Skeletal muscle tissue (tissue), 3 donors: ENCODE measurements at regions not wholly inside any gene's neighbourhood (a gene's known extent, or its start where the extent isn't known, plus 50 kb on each side); places are given as distances from the start of the nearest gene placed in this dataset.

Experiments used
- H3K27ac ChIP-seq: one replicate; pipeline ENCODE4 v1.7.0; 2013; ENCODE audit warnings: mild to moderate bottlenecking, low read depth, low read length, inconsistent platforms
- H3K27me3 ChIP-seq, 3 donors: one replicate each; pipeline ENCODE4 v1.7.0; 2013; ENCODE audit warnings: low read length in 3 of 3; ENCODE audit not compliant: control insufficient read depth in 3 of 3, insufficient read depth in 3 of 3
- H3K36me3 ChIP-seq, 3 donors: one replicate each; pipeline ENCODE4 v1.7.0; 2013; ENCODE audit warnings: low read length in 3 of 3; ENCODE audit not compliant: control insufficient read depth in 3 of 3, insufficient read depth in 3 of 3
- H3K4me1 ChIP-seq, 3 donors: one replicate each; pipeline ENCODE4 v1.7.0; 2013; ENCODE audit warnings: low read length in 3 of 3, mild to moderate bottlenecking in 3 of 3; ENCODE audit not compliant: control insufficient read depth in 3 of 3, insufficient read depth in 3 of 3
- H3K4me3 ChIP-seq, 3 donors: one replicate each; pipeline ENCODE4 v1.7.0; 2013; ENCODE audit warnings: low read length in 3 of 3
- H3K9ac ChIP-seq, 3 donors: one replicate each; pipeline ENCODE4 v1.7.0; 2013; ENCODE audit warnings: low read length in 3 of 3, mild to moderate bottlenecking in 3 of 3, moderate library complexity in 2 of 3, low read depth in 1 of 3
- H3K9me3 ChIP-seq, 3 donors: one replicate each; pipeline ENCODE4 v1.7.0; 2013; ENCODE audit warnings: low read length in 3 of 3; ENCODE audit not compliant: control insufficient read depth in 3 of 3
- donor health status: Osteomylitis.

- Histone ChIP-seq H3K36me3 (no peaks in the 10 kb centered on the region), H3K4me3 (no peak overlapping the region), H3K27me3 (no peaks in the 10 kb centered on the region), H3K4me1 (no peaks in the 10 kb centered on the region), H3K9ac (no peak overlapping the region), H3K27ac (no peak overlapping the region), H3K9me3 (no peaks in the 10 kb centered on the region)
Measured at GRCh38 chr7:13633857-13634256, 355.6 kb downstream of the ETV1 start.

GRCh38 chr7:13639396-13639795, 350.1 kb downstream of the ETV1 start:
- no peak overlapping the region for H3K27ac ChIP-seq
- no peaks in the 10 kb centered on the region for H3K36me3 ChIP-seq
- H3K9ac ChIP-seq = no peak overlapping the region
- H3K4me1 ChIP-seq = no peaks in the 10 kb centered on the region
- no peaks in the 10 kb centered on the region for H3K27me3 ChIP-seq
- H3K4me3 ChIP-seq = no peak overlapping the region
- H3K9me3 ChIP-seq = no peaks in the 10 kb centered on the region

- Histone ChIP-seq H3K4me1 (no peaks in the 10 kb centered on the region), H3K9me3 (no peaks in the 10 kb centered on the region), H3K9ac (no peak overlapping the region), H3K4me3 (peak overlapping the region in 1 of 3 donors; percentile 5), H3K27me3 (no peaks in the 10 kb centered on the region), H3K36me3 (no peaks in the 10 kb centered on the region), H3K27ac (no peak overlapping the region)
Measured at GRCh38 chr7:13641714-13642113, 347.8 kb downstream of the ETV1 start.

- H3K27me3 ChIP-seq = no peaks in the 10 kb centered on the region
- H3K4me1 ChIP-seq = no peaks in the 10 kb centered on the region
- no peak overlapping the region for H3K27ac ChIP-seq
- H3K36me3 ChIP-seq = no peaks in the 10 kb centered on the region
- H3K9me3 ChIP-seq = no peaks in the 10 kb centered on the region
- H3K9ac ChIP-seq = no peak overlapping the region
- H3K4me3 ChIP-seq = no peak overlapping the region
Measured at GRCh38 chr7:13651167-13651566, 338.3 kb downstream of the ETV1 start.

- no peak overlapping the region for H3K27ac ChIP-seq
- no peaks in the 10 kb centered on the region for H3K36me3 ChIP-seq
- H3K9ac ChIP-seq = no peak overlapping the region
- H3K4me3 ChIP-seq = no peak overlapping the region
- no peaks in the 10 kb centered on the region for H3K4me1 ChIP-seq
- H3K9me3 ChIP-seq = no peaks in the 10 kb centered on the region
- no peaks in the 10 kb centered on the region for H3K27me3 ChIP-seq
Measured at GRCh38 chr7:13656330-13656729, 333.1 kb downstream of the ETV1 start.

- no peak overlapping the region for H3K27ac ChIP-seq
- H3K4me3 ChIP-seq = no peak overlapping the region
- H3K9ac ChIP-seq = no peak overlapping the region
- H3K9me3 ChIP-seq = peaks cover 0 to 3% (median 0%) of the 10 kb centered on the region in 3 donors
- no peaks in the 10 kb centered on the region for H3K4me1 ChIP-seq
- H3K36me3 ChIP-seq = no peaks in the 10 kb centered on the region
- H3K27me3 ChIP-seq = no peaks in the 10 kb centered on the region
Measured at GRCh38 chr7:13673290-13673689, 316.2 kb downstream of the ETV1 start.

- no peak overlapping the region for H3K9ac ChIP-seq
- H3K4me1 ChIP-seq = no peaks in the 10 kb centered on the region
- H3K27ac ChIP-seq = no peak overlapping the region
- no peaks in the 10 kb centered on the region for H3K27me3 ChIP-seq
- no peaks in the 10 kb centered on the region for H3K36me3 ChIP-seq
- H3K4me3 ChIP-seq = no peak overlapping the region
- H3K9me3 ChIP-seq = no peaks in the 10 kb centered on the region
Measured at GRCh38 chr7:13682626-13683025, 306.8 kb downstream of the ETV1 start.

- Histone ChIP-seq H3K27ac (no peak overlapping the region), H3K9me3 (no peaks in the 10 kb centered on the region), H3K36me3 (no peaks in the 10 kb centered on the region), H3K27me3 (no peaks in the 10 kb centered on the region), H3K9ac (no peak overlapping the region), H3K4me3 (no peak overlapping the region), H3K4me1 (no peaks in the 10 kb centered on the region)
Measured at GRCh38 chr7:13687500-13687899, 302.0 kb downstream of the ETV1 start.

GRCh38 chr7:13692548-13692947, 296.9 kb downstream of the ETV1 start:
- Histone ChIP-seq H3K4me1 (no peaks in the 10 kb centered on the region), H3K4me3 (no peak overlapping the region), H3K36me3 (no peaks in the 10 kb centered on the region), H3K9ac (no peak overlapping the region), H3K9me3 (no peaks in the 10 kb centered on the region), H3K27me3 (no peaks in the 10 kb centered on the region), H3K27ac (no peak overlapping the region)

- Histone ChIP-seq H3K9me3 (no peaks in the 10 kb centered on the region), H3K36me3 (no peaks in the 10 kb centered on the region), H3K9ac (no peak overlapping the region), H3K27ac (no peak overlapping the region), H3K4me1 (no peaks in the 10 kb centered on the region), H3K4me3 (no peak overlapping the region), H3K27me3 (no peaks in the 10 kb centered on the region)
Measured at GRCh38 chr7:13702251-13702650, 287.2 kb downstream of the ETV1 start.

GRCh38 chr7:13708670-13709069, 280.8 kb downstream of the ETV1 start:
- Histone ChIP-seq H3K27ac (no peak overlapping the region), H3K27me3 (no peaks in the 10 kb centered on the region), H3K4me3 (no peak overlapping the region), H3K4me1 (no peaks in the 10 kb centered on the region), H3K9me3 (no peaks in the 10 kb centered on the region), H3K36me3 (no peaks in the 10 kb centered on the region), H3K9ac (no peak overlapping the region)
